ENCODE measurements at regions not wholly inside any gene's neighbourhood (a gene's known extent, or its start where the extent isn't known, plus 50 kb on each side); places are given as distances from the start of the nearest gene placed in this dataset.
"Not testable (repeated sequence)": the region's sequence is repeated elsewhere in the genome, so short reads cannot be mapped to it uniquely, and the experiment has no call there.

DNA sequence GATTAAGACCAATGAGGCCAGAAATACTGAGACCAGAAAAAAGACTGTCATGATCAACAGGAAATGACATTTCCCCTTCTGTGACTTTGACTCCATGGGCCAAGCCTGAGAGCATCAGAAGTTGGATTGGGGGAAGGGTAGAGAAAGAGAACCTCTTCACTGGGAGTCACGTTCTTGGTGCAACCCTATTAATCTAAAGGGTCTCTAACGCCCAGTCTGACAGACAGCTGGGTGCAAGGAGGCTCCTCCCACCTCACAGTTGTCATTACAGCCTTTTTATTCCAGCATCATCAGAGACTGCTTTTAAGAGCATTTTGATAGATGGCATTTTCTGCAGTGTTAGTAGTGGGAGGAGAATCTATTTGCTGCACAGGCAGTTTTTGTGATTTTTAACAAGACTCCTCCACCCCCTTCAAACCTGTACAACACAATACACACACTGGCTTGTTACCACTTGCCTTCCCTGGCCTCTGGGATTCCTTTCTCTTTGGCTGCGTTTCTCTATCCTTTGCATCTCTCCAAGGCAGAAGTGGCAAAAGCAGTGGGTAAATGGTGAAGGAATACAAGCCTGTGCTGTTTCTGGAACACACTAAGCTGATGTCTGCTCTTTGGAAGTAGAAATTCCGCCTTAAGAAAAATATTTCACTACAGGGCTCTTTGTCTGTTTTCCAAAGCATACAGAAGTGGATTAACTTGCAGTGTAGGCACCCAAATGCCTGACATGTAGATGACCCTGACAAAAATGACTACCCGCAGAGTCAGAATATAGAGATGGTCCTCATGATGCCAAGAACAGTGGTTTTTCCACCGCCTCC, 310.4 kb upstream of the ZNF608 start:
- H3K9me3 Mint-ChIP-seq = peaks cover 4 to 7% of the 10 kb centered on the region in 2 donors
- H3K27ac Mint-ChIP-seq = no peak overlapping the region
- DNase-seq = no peak
- H3K4me3 Mint-ChIP-seq = no peak overlapping the region
- H3K4me1 Mint-ChIP-seq (ENCODE audit: low read depth) = no peaks in the 10 kb centered on the region
- no peak for ATAC-seq (replicated peaks in 1 of 2)
- H3K27me3 Mint-ChIP-seq (ENCODE audit: low read depth) = no peaks in the 10 kb centered on the region
- H3K36me3 Mint-ChIP-seq (ENCODE audit: insufficient read depth in 2 of 2) = no peaks in the 10 kb centered on the region

DNA sequence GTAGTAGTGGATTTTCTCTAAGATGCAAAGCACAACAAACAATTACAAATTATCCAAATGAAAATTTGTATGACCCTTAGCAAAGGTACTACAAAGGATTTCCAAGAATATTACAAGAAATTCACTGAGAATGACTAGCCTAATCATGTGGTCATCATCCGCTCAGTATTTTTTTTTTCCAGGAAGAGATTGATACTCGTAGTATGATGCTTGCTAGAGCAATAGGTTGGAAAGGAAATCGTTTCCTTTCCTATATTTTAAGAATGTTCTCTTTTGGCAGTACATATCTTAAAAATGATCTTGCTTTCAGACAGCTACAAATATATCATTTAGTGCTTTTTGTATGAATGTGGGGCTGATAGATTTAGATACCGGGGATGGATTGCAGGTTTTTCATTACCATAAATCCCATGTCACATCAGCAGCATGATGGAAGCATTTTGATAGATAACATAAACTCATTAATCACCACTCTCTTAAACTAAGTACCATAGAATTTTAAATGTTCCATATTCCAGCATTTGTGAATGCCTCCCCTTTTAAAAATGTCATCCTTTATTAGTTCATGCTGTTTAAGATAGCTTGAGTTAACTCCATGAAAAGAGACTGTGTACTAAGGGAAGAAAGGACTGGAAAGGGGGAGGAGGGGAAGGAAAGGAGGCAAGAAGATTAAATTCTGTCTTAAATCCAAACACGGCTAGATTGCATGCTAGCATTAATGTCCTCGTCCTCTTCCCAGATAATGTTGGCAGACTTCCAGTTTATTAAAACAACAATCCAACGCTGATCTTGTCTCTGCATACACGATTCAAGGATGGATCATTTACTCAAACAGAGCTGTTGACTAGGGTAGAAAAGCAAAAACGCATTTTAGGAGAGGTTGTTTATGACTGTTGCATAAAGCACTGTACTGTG, 311.7 kb upstream of the ZNF608 start:
- H3K4me3 Mint-ChIP-seq = no peak overlapping the region
- no peaks in the 10 kb centered on the region for H3K4me1 Mint-ChIP-seq (ENCODE audit: low read depth)
- ATAC-seq (replicated peaks in 1 of 2) (no peak), DNase-seq (no peak)
- no peaks in the 10 kb centered on the region for H3K27me3 Mint-ChIP-seq (ENCODE audit: low read depth)
- H3K36me3 Mint-ChIP-seq (ENCODE audit: insufficient read depth in 2 of 2) = no peaks in the 10 kb centered on the region
- H3K9me3 Mint-ChIP-seq = peaks cover 4 to 7% of the 10 kb centered on the region in 2 donors
- no peak overlapping the region for H3K27ac Mint-ChIP-seq

DNA sequence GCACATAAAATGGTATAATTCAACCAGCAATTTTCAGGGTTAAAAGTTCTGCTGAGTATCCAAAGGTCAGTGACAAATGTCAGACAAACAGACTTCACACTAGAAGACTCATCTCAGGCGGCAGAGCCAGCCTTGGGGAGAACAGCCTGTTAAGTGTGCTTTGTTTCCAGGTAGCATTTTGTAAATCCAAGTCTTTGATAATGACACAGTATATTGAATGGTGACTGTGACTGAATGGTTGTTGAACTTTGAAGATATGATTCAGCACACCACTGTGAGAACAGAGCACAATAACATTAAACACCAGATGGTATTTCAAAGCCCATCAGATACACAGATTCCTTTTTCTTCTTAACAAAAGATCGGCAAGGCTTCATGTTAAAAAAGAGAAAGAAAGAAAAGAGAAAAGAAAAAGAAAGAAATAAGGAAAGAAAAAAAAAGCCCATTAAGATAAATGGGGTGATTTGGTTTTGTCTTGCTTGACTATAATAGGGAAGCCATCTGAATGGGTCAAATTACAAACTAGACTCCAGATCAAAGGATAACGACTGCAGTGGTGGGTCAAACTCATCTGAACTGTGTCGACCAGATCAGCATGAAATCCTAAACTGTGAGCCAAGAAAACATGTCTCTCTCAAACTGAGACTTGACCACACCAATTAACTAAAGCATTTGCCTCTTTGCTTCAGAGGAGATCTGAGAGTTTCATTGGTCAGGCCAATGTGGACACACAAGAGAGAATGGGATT, 313.0 kb upstream of the ZNF608 start:
- ATAC-seq (replicated peaks in 1 of 2) = no peak
- peaks cover 4 to 6% of the 10 kb centered on the region in 2 donors for H3K9me3 Mint-ChIP-seq

DNA sequence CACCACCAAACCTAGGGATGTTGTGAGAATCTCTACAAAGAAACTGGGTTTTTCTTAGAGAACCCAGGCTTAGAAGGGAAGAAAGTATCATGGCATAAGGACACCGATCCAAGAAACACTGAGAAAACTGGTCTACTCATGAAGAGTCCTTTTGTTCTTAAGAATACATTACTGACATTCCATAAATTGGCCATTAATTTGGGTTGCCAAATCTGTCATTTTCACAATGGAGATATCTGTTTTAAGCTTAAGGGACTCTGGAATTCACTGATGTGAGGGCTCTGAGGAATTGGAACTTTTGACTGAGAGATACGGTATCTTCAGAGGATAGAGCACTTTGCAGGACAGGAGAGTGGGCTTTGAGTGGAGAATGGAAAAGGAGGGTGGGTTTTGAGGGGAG, 315.3 kb upstream of the ZNF608 start:
- H3K4me3 Mint-ChIP-seq = no peak overlapping the region
- ATAC-seq (replicated peaks in 1 of 2) (no peak), DNase-seq (no peak)
- peaks cover 5 to 6% of the 10 kb centered on the region in 2 donors for H3K9me3 Mint-ChIP-seq
- no peak overlapping the region for H3K27ac Mint-ChIP-seq
- no peaks in the 10 kb centered on the region for H3K4me1 Mint-ChIP-seq (ENCODE audit: low read depth)
- H3K27me3 Mint-ChIP-seq (ENCODE audit: low read depth) = no peaks in the 10 kb centered on the region
- no peaks in the 10 kb centered on the region for H3K36me3 Mint-ChIP-seq (ENCODE audit: insufficient read depth in 2 of 2)

More for the DNA sequence above, 313.0 kb upstream of the ZNF608 start:
- H3K36me3 Mint-ChIP-seq (ENCODE audit: insufficient read depth in 2 of 2) = no peaks in the 10 kb centered on the region
- no peak overlapping the region for H3K27ac Mint-ChIP-seq
- DNase-seq = no peak
- H3K4me3 Mint-ChIP-seq = no peak overlapping the region
- H3K4me1 Mint-ChIP-seq (ENCODE audit: low read depth) = no peaks in the 10 kb centered on the region
- no peaks in the 10 kb centered on the region for H3K27me3 Mint-ChIP-seq (ENCODE audit: low read depth)

DNA sequence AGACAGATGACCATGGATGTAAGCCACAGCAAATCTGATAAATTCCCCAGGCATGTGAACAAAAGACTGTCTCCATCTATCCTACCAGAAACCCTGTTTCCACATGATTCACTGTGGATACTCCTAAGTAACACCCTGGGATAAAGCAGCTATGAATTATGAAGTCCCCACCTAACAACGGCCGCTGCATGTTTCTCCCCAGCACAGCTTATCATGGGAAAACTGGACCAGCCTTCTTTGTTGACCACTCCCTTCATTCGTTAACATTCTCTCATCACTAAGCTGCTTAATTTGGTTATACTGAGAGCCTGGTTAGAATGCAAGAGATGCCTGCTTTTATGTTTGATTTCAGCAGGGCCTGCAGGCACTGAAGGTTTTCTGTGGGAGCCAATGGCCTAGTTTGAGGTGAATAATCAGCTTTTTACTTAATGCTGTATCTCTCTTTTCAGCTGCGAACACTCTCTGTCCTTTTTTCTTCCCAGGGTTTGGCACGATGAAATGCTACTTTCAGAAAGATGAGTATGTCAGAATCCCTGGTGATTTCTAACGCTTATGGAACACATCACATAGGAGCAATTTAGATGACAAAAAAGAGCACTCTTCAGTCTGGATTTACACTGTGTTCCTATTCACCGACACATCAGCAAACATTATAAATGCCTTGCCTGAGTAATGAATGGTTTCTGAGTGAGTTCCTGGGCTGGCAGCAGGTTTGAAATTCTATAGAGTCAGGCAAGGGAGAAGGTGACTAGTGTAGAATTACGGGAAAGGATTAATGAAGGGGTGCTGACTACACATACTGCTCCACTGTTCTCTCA, 318.4 kb upstream of the ZNF608 start:
- no peaks in the 10 kb centered on the region for H3K4me1 Mint-ChIP-seq (ENCODE audit: low read depth)
- DNase-seq (no peak), ATAC-seq (replicated peaks in 1 of 2) (no peak)
- H3K4me3 Mint-ChIP-seq = no peak overlapping the region
- H3K36me3 Mint-ChIP-seq (ENCODE audit: insufficient read depth in 2 of 2) = no peaks in the 10 kb centered on the region
- H3K27me3 Mint-ChIP-seq (ENCODE audit: low read depth) = no peaks in the 10 kb centered on the region
- no peak overlapping the region for H3K27ac Mint-ChIP-seq
- peaks cover 7% of the 10 kb centered on the region in 2 donors for H3K9me3 Mint-ChIP-seq

DNA sequence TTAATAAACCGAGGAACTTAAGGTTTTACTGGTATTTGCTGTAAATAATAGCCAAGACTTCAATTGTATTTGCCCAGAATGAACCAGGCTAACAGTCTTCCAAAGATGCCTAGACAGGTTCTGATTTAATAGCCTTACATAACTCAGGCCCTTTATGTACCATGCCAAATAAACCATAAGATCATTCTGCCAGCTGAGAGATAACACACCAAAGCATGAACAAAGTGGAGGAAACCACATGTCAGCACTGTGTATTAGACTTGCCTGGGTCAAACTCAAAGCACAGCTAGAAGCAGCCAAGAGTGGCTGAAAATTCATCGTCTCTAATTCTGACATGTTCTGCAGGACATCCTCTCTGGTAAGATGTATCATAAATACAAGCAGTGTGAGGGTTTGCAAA, 319.3 kb upstream of the ZNF608 start:
- Mint-ChIP-seq H3K27me3 (ENCODE audit: low read depth) (no peaks in the 10 kb centered on the region), H3K9me3 (peaks cover 6 to 9% of the 10 kb centered on the region in 2 donors), H3K27ac (no peak overlapping the region), H3K4me3 (no peak overlapping the region), H3K4me1 (ENCODE audit: low read depth) (no peaks in the 10 kb centered on the region), H3K36me3 (ENCODE audit: insufficient read depth in 2 of 2) (no peaks in the 10 kb centered on the region)
- ATAC-seq (replicated peaks in 1 of 2) = no peak
- DNase-seq = no peak

DNA sequence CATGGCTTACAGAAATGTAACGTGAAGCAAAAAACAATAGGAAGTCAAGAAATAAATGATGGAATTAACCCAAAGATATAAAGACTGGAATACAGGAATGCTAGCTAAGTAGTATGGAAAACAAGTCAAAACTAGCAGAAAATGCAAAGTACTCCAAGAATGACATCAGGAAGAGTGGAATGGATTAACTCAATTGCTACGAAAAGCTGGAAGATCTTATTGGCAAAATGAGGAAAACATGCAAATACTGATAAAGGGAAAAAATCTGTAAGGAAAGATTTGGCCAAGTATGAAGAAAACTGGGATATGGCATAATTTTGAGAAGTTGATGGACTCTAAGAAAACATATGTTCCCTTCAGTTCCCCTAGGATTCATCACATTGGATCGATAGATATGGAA, 324.5 kb upstream of the ZNF608 start:
- Mint-ChIP-seq H3K4me1 (ENCODE audit: low read depth) (no peaks in the 10 kb centered on the region), H3K9me3 (peaks cover 13 to 16% of the 10 kb centered on the region in 2 donors), H3K36me3 (ENCODE audit: insufficient read depth in 2 of 2) (peaks cover 2 to 10% of the 10 kb centered on the region in 2 donors), H3K27me3 (ENCODE audit: low read depth) (no peaks in the 10 kb centered on the region), H3K27ac (no peak overlapping the region), H3K4me3 (no peak overlapping the region)
- ATAC-seq (replicated peaks in 1 of 2) (no peak), DNase-seq (no peak)

DNA sequence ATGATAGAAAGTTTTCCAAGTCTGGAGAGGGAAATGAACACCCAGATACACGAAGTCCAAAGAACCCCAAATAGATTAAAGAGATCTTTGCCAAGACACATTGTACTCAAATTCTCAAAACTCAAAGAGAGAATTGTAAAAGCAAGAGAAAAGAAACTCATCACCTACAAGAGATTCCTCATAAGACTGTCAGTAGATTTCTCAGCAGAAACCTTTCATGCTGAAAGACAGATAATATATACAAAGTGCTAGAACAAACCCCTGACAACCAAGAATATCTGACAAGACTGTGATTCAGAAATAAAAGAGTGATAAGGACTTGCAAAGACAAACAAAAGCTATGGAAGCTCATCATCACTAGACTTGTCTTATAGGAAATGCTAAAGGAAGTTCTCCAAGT, 326.7 kb upstream of the ZNF608 start:
- Mint-ChIP-seq H3K27me3 (ENCODE audit: low read depth) (no peaks in the 10 kb centered on the region), H3K4me1 (ENCODE audit: low read depth) (no peaks in the 10 kb centered on the region), H3K27ac (no peak overlapping the region), H3K9me3 (peaks cover 13 to 16% of the 10 kb centered on the region in 2 donors), H3K4me3 (no peak overlapping the region), H3K36me3 (ENCODE audit: insufficient read depth in 2 of 2) (peaks cover 2 to 10% of the 10 kb centered on the region in 2 donors)
- no peak for DNase-seq
- ATAC-seq (replicated peaks in 1 of 2) = no peak

DNA sequence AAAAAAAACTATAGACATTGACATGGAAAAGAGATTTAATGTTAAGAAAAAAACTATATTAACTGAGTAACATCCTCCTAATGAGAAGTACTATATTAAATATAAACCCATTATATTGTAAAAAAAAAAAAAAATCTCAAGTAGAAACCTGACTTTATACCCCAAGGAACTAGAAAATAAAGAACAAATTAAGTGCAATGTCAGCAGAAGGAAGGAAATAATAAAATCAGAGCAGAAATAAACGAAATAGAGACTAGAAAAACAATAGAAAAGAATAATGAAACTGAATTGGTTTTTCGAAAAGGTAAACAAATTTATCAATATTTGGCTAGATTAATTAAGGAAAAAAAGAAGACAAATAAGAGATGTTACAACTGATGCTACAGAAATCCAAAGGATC, 329.1 kb upstream of the ZNF608 start:
- H3K4me3 Mint-ChIP-seq = no peak overlapping the region
- H3K4me1 Mint-ChIP-seq (ENCODE audit: low read depth) = no peaks in the 10 kb centered on the region
- peaks cover 2 to 10% of the 10 kb centered on the region in 2 donors for H3K36me3 Mint-ChIP-seq (ENCODE audit: insufficient read depth in 2 of 2)
- no peak for ATAC-seq (replicated peaks in 1 of 2)
- H3K27ac Mint-ChIP-seq = no peak overlapping the region
- H3K27me3 Mint-ChIP-seq (ENCODE audit: low read depth) = no peaks in the 10 kb centered on the region
- peaks cover 11 to 12% of the 10 kb centered on the region in 2 donors for H3K9me3 Mint-ChIP-seq
- no peak for DNase-seq

DNA sequence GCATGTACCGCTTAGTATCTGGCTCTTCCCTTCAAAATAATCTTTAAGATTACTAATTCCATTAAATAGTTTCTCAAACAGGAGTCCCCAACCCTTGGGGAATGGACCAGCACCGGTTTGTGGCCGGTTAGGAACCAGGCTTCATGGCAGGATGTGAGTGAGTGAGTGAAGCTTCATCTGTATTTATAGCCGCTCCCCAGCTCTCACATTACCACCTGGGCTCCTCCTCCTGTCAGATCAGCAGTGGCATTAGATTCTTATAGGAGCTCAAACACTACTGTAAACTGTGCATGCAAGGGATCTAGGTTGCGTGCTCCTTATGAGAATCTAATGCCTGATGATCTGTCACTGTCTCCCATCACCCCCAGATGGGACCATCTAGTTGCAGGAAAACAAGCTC, 332.6 kb upstream of the ZNF608 start:
- H3K4me3 Mint-ChIP-seq; H3K9me3 Mint-ChIP-seq; H3K27ac Mint-ChIP-seq; ATAC-seq (replicated peaks in 1 of 2); H3K4me1 Mint-ChIP-seq (ENCODE audit: low read depth); DNase-seq; H3K27me3 Mint-ChIP-seq (ENCODE audit: low read depth); H3K36me3 Mint-ChIP-seq (ENCODE audit: insufficient read depth in 2 of 2): not testable (repeated sequence)

DNA sequence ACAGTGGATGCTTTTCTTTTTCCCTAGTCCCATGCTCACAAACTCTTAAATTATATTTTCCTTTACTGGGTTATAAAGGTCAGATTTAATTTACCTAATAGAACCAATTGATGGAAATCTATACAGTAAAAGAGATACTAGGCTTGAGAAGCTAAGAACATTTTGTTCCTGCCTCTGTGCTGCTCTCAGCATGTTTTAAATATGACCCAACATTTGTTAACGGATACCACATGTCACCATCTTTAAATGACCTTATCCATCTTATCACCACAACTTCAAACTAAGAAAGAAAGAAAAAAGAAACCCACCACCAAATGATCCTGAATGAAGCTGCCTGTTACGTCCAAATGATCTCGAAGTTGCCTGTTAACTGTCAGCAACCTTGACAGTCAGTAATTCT, 334.7 kb upstream of the ZNF608 start:
- Mint-ChIP-seq H3K9me3 (peaks cover 0 to 2% of the 10 kb centered on the region in 2 donors), H3K27me3 (ENCODE audit: low read depth) (no peaks in the 10 kb centered on the region), H3K4me3 (no peak overlapping the region), H3K27ac (no peak overlapping the region), H3K4me1 (ENCODE audit: low read depth) (no peaks in the 10 kb centered on the region), H3K36me3 (ENCODE audit: insufficient read depth in 2 of 2) (no peaks in the 10 kb centered on the region)
- ATAC-seq (replicated peaks in 1 of 2) (no peak), DNase-seq (no peak)

DNA sequence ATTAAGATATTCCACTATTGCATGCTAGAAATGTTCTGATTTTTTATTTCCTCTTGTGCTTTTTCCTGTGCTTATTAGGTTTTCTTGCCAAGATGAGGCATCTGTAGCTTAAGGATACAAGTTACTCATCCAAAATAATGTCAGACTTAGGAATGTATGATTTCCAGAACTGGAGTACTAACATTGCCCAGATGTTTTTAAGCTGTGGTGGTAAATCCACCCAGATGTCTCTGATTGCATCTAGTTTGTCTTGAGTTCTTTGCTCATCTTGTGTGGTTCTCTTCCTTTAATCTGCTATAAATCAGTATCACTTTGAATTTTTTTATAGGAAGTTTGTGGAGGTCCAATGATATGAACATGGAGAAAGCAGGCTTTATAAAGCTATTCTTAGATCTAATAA, 337.5 kb upstream of the ZNF608 start:
- H3K36me3 Mint-ChIP-seq (ENCODE audit: insufficient read depth in 2 of 2) = no peaks in the 10 kb centered on the region
- no peak overlapping the region for H3K27ac Mint-ChIP-seq
- no peak overlapping the region for H3K4me3 Mint-ChIP-seq
- H3K9me3 Mint-ChIP-seq = peaks cover 2 to 8% of the 10 kb centered on the region in 2 donors
- H3K27me3 Mint-ChIP-seq (ENCODE audit: low read depth) = no peaks in the 10 kb centered on the region
- no peaks in the 10 kb centered on the region for H3K4me1 Mint-ChIP-seq (ENCODE audit: low read depth)
- DNase-seq = no peak
- ATAC-seq (replicated peaks in 1 of 2) = no peak
